ENCODE measurements at regions not wholly inside any gene's neighbourhood (a gene's known extent, or its start where the extent isn't known, plus 50 kb on each side); places are given as distances from the start of the nearest gene placed in this dataset.

- intact Hi-C loops (cut with DNase I) = loop anchor here in 3 of 10 donors (10.0 kb wide), 2 partner anchors 232 to 308 kb away; no protein-coding TSS in a partner anchor
- no peak for DNase-seq
- 95 to 100% (median 96%) methylated on average over 1 of the region's 1 CpG for WGBS, 4 donors
- no peak overlapping the region for H3K4me3 ChIP-seq
- no peaks in the 10 kb centered on the region for H3K9me3 ChIP-seq
- H3K27me3 ChIP-seq = peaks cover 0 to 2% (median 0%) of the 10 kb centered on the region in 9 donors
- ATAC-seq = no peak
- no peak for TF ChIP-seq POLR2A (IDR thresholded peaks at IDR 0.05)
- TF ChIP-seq, protein P1, sequence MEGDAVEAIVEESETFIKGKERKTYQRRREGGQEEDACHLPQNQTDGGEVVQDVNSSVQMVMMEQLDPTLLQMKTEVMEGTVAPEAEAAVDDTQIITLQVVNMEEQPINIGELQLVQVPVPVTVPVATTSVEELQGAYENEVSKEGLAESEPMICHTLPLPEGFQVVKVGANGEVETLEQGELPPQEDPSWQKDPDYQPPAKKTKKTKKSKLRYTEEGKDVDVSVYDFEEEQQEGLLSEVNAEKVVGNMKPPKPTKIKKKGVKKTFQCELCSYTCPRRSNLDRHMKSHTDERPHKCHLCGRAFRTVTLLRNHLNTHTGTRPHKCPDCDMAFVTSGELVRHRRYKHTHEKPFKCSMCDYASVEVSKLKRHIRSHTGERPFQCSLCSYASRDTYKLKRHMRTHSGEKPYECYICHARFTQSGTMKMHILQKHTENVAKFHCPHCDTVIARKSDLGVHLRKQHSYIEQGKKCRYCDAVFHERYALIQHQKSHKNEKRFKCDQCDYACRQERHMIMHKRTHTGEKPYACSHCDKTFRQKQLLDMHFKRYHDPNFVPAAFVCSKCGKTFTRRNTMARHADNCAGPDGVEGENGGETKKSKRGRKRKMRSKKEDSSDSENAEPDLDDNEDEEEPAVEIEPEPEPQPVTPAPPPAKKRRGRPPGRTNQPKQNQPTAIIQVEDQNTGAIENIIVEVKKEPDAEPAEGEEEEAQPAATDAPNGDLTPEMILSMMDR (IDR thresholded peaks at IDR 0.05) = no peak
- peaks cover 0 to 3% (median 0%) of the 10 kb centered on the region in 12 donors for H3K4me1 ChIP-seq
- H3K36me3 ChIP-seq = no peaks in the 10 kb centered on the region
- no peak overlapping the region for H3K27ac ChIP-seq
Measured at GRCh38 chr5:146962801-146963355, 84.3 kb upstream of the PPP2R2B start.

DNA sequence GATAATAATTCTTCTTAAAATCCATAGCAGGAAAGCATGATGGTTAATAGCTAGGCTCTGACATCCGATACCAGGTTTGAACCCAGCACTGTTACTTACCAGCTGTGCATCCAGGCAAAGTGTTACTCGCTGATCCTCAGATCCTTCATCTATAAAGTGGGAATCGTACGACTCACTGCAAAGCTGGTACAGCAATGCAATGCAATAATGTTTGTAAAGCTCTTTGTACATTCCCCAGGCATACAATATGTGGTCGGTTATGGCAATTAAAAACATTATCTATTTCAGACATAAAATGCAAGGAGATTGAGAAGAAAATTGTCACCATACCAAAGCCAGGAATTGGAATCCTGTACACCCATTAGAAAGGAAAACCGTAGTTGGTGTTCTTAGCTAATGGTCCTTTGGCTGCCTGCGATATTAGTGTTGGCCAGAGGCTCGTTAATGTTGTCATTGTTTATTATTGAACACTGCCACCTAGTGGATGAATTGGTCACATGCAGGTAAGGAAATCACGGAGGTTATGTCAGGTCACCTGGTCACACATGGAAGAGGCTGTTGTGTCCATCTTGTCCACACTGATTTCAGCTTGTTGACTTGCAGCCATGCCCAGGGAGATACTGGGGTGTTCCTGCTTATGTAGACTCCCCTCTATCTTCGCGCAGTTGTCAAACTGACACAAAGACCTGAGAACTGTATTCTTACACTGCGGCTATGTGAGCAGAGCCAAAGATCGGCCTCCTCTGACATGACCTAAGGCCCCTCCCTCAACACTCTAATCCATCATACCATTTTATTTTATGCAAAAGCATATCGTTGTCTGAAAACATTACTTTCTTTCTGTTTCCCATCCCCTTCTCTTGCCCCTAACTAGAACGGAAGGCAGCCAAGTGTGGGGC is 87.5 kb upstream of the PPP2R2B start:
- peak; percentile 67 to 92 (median 88) for ATAC-seq
- DNase-seq = peak in 4 of 5 donors; percentile 25 to 56 (median 43)
- Histone ChIP-seq H3K27ac (no peak overlapping the region), H3K4me1 (peaks cover 0 to 3% (median 0%) of the 10 kb centered on the region in 12 donors), H3K9me3 (no peaks in the 10 kb centered on the region), H3K4me3 (no peak overlapping the region), H3K36me3 (no peaks in the 10 kb centered on the region), H3K27me3 (no peaks in the 10 kb centered on the region)
- TF ChIP-seq, protein P1 (IDR thresholded peaks at IDR 0.05) = peak; percentile 83 to 97 (median 88)
- no peak for TF ChIP-seq POLR2A (IDR thresholded peaks at IDR 0.05)
- intact Hi-C loops (cut with DNase I) = loop anchor here in 9 of 10 donors (1.0 to 10.0 kb wide), 10 partner anchors 229 to 433 kb away; no protein-coding TSS in a partner anchor
- WGBS, 4 donors = 41 to 46% (median 44%) methylated on average over 15 of the region's 15 CpGs

DNA sequence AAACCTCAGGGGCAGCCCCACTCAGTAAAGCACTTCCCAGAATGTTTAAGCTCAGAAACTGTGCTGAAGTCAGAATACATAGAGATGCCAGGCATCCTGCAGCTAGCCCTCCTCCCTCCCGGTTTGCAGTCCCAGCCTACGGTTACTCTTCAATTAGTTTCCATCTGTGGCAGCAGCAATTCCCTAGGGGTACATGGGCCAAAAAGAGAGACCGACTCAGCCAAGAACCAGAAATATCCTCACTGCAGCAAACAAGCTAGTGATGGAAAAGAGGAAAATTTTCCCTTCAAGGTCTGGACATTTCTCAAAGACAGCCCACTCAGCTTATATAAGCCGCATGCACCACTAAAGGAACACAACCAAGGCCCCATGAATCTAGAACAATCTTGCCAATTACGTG is 89.1 kb upstream of the PPP2R2B start:
- peak in 1 of 5 donors; percentile 14 for DNase-seq
- H3K36me3 ChIP-seq = no peaks in the 10 kb centered on the region
- no peak overlapping the region for H3K4me3 ChIP-seq
- TF ChIP-seq, protein P1 (IDR thresholded peaks at IDR 0.05) = no peak
- TF ChIP-seq POLR2A (IDR thresholded peaks at IDR 0.05) = no peak
- H3K27ac ChIP-seq = no peak overlapping the region
- no peaks in the 10 kb centered on the region for H3K9me3 ChIP-seq
- WGBS, 4 donors = 46 to 65% (median 55%) methylated on average over 5 of the region's 5 CpGs
- peaks cover 0 to 3% (median 0%) of the 10 kb centered on the region in 12 donors for H3K4me1 ChIP-seq
- no peak for ATAC-seq
- intact Hi-C loops (cut with DNase I) = loop anchor here in 9 of 10 donors (2.0 to 10.0 kb wide), 8 partner anchors 227 to 435 kb away; no protein-coding TSS in a partner anchor
- no peaks in the 10 kb centered on the region for H3K27me3 ChIP-seq

GRCh38 chr5:146971401-146971800 is 92.8 kb upstream of the PPP2R2B start:
- Histone ChIP-seq H3K27me3 (no peaks in the 10 kb centered on the region), H3K36me3 (no peaks in the 10 kb centered on the region), H3K4me1 (no peaks in the 10 kb centered on the region), H3K27ac (no peak overlapping the region), H3K9me3 (no peaks in the 10 kb centered on the region), H3K4me3 (no peak overlapping the region)
- DNase-seq (no peak), ATAC-seq (no peak)
- no peak for TF ChIP-seq POLR2A (IDR thresholded peaks at IDR 0.05)
- TF ChIP-seq, protein P1 (IDR thresholded peaks at IDR 0.05) = no peak
- WGBS, 4 donors = 94 to 96% (median 96%) methylated on average over 2 of the region's 2 CpGs
- intact Hi-C loops (cut with DNase I) = no loop called here
